Activated CD4-positive, alpha-beta memory T cell treated with anti-CD3 and anti-CD28 coated beads for 36 hours (primary cell): ENCODE measurements at regions not wholly inside any gene's neighbourhood (a gene's known extent, or its start where the extent isn't known, plus 50 kb on each side); places are given as distances from the start of the nearest gene placed in this dataset.
"Not testable (repeated sequence)": the region's sequence is repeated elsewhere in the genome, so short reads cannot be mapped to it uniquely, and the experiment has no call there.

ENCODE experiments used
- CTCF ChIA-PET: fragments of 350-600 bp; sonication (Branson Sonifier 250); formaldehyde crosslinking; loops from one replicate; lab custom pipeline; 2021; ENCODE audit warnings: antibody characterized with exemption, inconsistent platforms; lab: Charles Lee
- POLR2A ChIA-PET: fragments of 350-600 bp; sonication (Branson Sonifier 250); formaldehyde crosslinking; loops from one replicate; lab custom pipeline; 2021; ENCODE audit warnings: antibody characterized with exemption; lab: Charles Lee
- DNase-seq: peaks from one replicate; pipeline ENCODE4 v3.0.0-alpha.2; 2020
- H3K27ac Mint-ChIP-seq: one replicate; pipeline ENCODE4 v1.8.0; 2021; ENCODE audit warnings: mixed read lengths
- H3K27me3 Mint-ChIP-seq: one replicate; pipeline ENCODE4 v1.8.0; 2021; ENCODE audit warnings: mixed read lengths
- H3K36me3 Mint-ChIP-seq: one replicate; pipeline ENCODE4 v1.8.0; 2021; ENCODE audit warnings: mixed read lengths
- H3K4me1 Mint-ChIP-seq: one replicate; pipeline ENCODE4 v1.8.0; 2021; ENCODE audit warnings: low read depth, mixed read lengths
- H3K4me3 Mint-ChIP-seq: one replicate; pipeline ENCODE4 v1.8.0; 2021; ENCODE audit warnings: mild to moderate bottlenecking, mixed read lengths
- H3K9me3 Mint-ChIP-seq: one replicate; pipeline ENCODE4 v1.8.0; 2021; ENCODE audit warnings: mixed read lengths
- intact Hi-C: fragments of 100-400 bp; cut with micrococcal nuclease; formaldehyde crosslinking; loops from one replicate; pipeline ENCODE4 v1.15.1; 2023

- H3K4me1 Mint-ChIP-seq, result no peaks in the 10 kb centered on the region
- H3K27ac Mint-ChIP-seq, result no peak overlapping the region
- H3K4me3 Mint-ChIP-seq, result no peak overlapping the region
- H3K9me3 Mint-ChIP-seq, result no peaks in the 10 kb centered on the region
- ChIA-PET CTCF (no interaction called here), POLR2A (no interaction called here)
- intact Hi-C loops, result no loop called here
- DNase-seq, result no peak
- H3K36me3 Mint-ChIP-seq, result no peaks in the 10 kb centered on the region
- H3K27me3 Mint-ChIP-seq, result no peaks in the 10 kb centered on the region
These were observed 78.6 kb upstream of the MITF start for GRCh38 chr3:69660631-69661030.

- ChIA-PET POLR2A (no interaction called here), CTCF (no interaction called here)
- H3K4me1 Mint-ChIP-seq, result no peaks in the 10 kb centered on the region
- H3K9me3 Mint-ChIP-seq, result no peaks in the 10 kb centered on the region
- no peaks in the 10 kb centered on the region for H3K36me3 Mint-ChIP-seq
- no peak overlapping the region for H3K4me3 Mint-ChIP-seq
- H3K27me3 Mint-ChIP-seq, result no peaks in the 10 kb centered on the region
- H3K27ac Mint-ChIP-seq, result no peak overlapping the region
- intact Hi-C loops, result no loop called here
- DNase-seq, result no peak
These were observed 79.9 kb upstream of the MITF start for GRCh38 chr3:69659180-69659910.

DNA sequence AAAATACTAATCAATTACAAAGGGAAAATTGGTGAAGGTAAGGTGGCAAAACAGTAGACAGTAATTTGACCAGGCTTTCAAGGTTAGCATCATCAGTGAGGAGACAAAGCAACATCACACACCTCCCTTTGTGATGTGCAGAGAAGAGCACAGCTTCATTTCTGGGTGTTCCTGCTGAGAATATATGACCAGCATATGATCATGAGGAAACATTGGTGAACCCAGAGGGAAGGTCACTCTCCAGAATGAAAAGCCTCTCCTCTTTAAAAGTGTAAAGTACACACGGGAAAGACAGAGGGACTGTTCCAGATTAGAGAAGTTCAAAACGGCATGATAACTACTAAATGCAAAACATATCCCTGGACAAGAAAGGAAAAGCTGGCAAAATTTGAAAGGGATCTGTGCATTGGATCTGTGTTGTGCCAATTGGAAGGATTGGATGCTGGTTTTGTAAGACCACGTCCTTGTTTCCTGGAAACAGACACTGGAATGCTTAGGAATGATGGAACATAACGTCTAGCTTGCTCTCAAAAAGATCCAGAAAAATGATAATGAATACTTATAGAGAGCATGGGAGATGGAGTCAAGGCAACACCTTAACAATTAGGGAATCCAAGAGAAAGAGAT is 80.6 kb upstream of the MITF start:
- ChIA-PET POLR2A (no interaction called here), CTCF (no interaction called here)
- H3K36me3 Mint-ChIP-seq, result no peaks in the 10 kb centered on the region
- DNase-seq, result no peak
- H3K4me1 Mint-ChIP-seq, result no peaks in the 10 kb centered on the region
- intact Hi-C loops, result no loop called here
- H3K27me3 Mint-ChIP-seq, result no peaks in the 10 kb centered on the region
- H3K4me3 Mint-ChIP-seq, result no peak overlapping the region
- no peak overlapping the region for H3K27ac Mint-ChIP-seq
- no peaks in the 10 kb centered on the region for H3K9me3 Mint-ChIP-seq

DNA sequence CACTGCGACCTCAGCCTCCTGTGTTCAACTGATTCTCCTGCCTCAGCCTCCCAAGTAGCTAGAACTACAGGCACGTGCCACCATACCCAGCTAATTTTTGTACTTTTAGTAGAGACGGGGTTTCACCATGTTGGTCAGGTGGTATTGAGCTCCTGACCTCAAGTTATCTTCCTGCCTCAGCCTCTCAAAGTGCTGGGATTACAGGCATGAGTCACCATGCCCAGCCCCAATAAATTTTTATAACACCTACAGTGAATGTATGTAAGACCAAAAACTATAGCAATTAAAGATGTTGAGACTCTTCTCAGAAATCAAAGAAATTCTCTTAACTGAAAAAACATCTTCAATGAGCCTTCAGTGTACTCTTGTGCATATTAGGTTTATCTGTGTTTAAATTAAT is 82.2 kb upstream of the MITF start:
- not testable (repeated sequence) for DNase-seq, H3K36me3 Mint-ChIP-seq

GRCh38 chr3:69651765-69652164 is 87.5 kb upstream of the MITF start:
- ChIA-PET CTCF (no interaction called here), POLR2A (no interaction called here)
- no peak overlapping the region for H3K27ac Mint-ChIP-seq
- no peak for DNase-seq
- intact Hi-C loops, result no loop called here
- no peaks in the 10 kb centered on the region for H3K27me3 Mint-ChIP-seq
- no peak overlapping the region for H3K4me3 Mint-ChIP-seq
- no peaks in the 10 kb centered on the region for H3K36me3 Mint-ChIP-seq
- no peaks in the 10 kb centered on the region for H3K9me3 Mint-ChIP-seq
- no peaks in the 10 kb centered on the region for H3K4me1 Mint-ChIP-seq

More for the DNA sequence above, 82.2 kb upstream of the MITF start:
- POLR2A ChIA-PET, H3K4me3 Mint-ChIP-seq, H3K27ac Mint-ChIP-seq, CTCF ChIA-PET, intact Hi-C loops, H3K4me1 Mint-ChIP-seq, H3K27me3 Mint-ChIP-seq, H3K9me3 Mint-ChIP-seq: not testable (repeated sequence)

GRCh38 chr3:69650066-69650419 is 89.2 kb upstream of the MITF start:
- no peak overlapping the region for H3K4me3 Mint-ChIP-seq
- no peaks in the 10 kb centered on the region for H3K9me3 Mint-ChIP-seq
- H3K36me3 Mint-ChIP-seq, result no peaks in the 10 kb centered on the region
- intact Hi-C loops, result no loop called here
- DNase-seq, result no peak
- CTCF ChIA-PET, result no interaction called here
- H3K27me3 Mint-ChIP-seq, result no peaks in the 10 kb centered on the region
- H3K27ac Mint-ChIP-seq, result no peak overlapping the region
- POLR2A ChIA-PET, result no interaction called here
- H3K4me1 Mint-ChIP-seq, result no peaks in the 10 kb centered on the region

DNA sequence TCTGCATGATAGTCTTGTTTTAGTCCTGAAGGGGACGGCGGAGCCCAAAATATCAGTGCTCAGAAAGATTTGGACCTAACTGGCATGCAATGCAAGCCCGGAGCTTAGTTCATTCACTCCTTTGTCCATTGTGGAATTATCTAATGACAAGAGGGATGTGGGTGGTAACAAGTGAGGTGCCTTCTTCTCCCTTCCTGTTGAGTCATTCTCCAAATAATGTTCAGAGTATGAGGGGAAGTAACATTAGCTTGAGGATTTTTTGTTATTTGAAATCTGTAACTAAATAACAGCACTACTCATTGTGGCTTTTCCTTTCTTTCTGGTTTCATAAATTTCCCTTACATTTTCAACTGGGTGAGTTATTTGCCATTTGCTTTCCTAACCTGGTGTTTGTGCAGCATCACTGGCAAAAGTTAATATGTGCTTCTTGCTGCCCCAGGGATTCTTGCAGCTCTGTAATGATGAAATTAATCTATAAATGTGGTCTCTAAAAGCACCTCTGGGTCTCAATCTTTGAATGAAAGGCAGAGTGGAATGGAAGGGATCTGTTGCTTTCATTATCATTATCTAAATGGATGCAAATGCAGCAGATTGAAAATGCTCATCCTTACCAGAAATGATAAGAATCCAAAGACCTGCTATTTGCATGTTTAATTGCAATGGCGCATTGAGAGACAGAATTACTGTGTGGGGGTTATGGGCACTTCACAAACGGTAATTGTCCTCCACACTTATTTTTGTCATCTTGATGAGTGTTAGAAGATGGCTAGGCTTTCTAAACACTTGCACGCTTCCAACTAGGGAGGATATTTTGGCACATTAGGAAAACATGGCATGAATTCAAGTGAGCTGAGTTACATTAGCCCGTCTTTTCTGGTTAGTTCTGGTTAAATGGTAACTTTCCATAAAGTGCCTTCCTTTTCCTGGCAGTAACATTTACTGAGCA is 89.9 kb upstream of the MITF start:
- Mint-ChIP-seq H3K9me3 (no peaks in the 10 kb centered on the region), H3K27ac (no peak overlapping the region), H3K4me3 (no peak overlapping the region), H3K4me1 (no peaks in the 10 kb centered on the region), H3K36me3 (no peaks in the 10 kb centered on the region), H3K27me3 (no peaks in the 10 kb centered on the region)
- CTCF ChIA-PET, result no interaction called here
- intact Hi-C loops, result no loop called here
- POLR2A ChIA-PET, result no interaction called here
- no peak for DNase-seq

GRCh38 chr3:69648126-69648525 is 91.1 kb upstream of the MITF start:
- DNase-seq, result no peak
- intact Hi-C loops, result no loop called here
- H3K27ac Mint-ChIP-seq, result no peak overlapping the region
- H3K27me3 Mint-ChIP-seq, result no peaks in the 10 kb centered on the region
- no peak overlapping the region for H3K4me3 Mint-ChIP-seq
- POLR2A ChIA-PET, result no interaction called here
- no peaks in the 10 kb centered on the region for H3K4me1 Mint-ChIP-seq
- H3K36me3 Mint-ChIP-seq, result no peaks in the 10 kb centered on the region
- H3K9me3 Mint-ChIP-seq, result no peaks in the 10 kb centered on the region
- CTCF ChIA-PET, result no interaction called here

- ChIA-PET CTCF (no interaction called here), POLR2A (no interaction called here)
- DNase-seq, result no peak
- Mint-ChIP-seq H3K4me3 (no peak overlapping the region), H3K4me1 (no peaks in the 10 kb centered on the region), H3K9me3 (no peaks in the 10 kb centered on the region), H3K27ac (no peak overlapping the region), H3K36me3 (no peaks in the 10 kb centered on the region), H3K27me3 (no peaks in the 10 kb centered on the region)
- intact Hi-C loops, result no loop called here
These were observed 91.7 kb upstream of the MITF start for GRCh38 chr3:69647511-69648110.

- intact Hi-C loops, result no loop called here
These were observed 92.2 kb upstream of the MITF start for GRCh38 chr3:69647081-69647480.

GRCh38 chr3:69646287-69647067 is 92.8 kb upstream of the MITF start:
- Mint-ChIP-seq H3K4me3 (no peak overlapping the region), H3K27me3 (no peaks in the 10 kb centered on the region), H3K9me3 (no peaks in the 10 kb centered on the region), H3K27ac (no peak overlapping the region), H3K4me1 (no peaks in the 10 kb centered on the region), H3K36me3 (no peaks in the 10 kb centered on the region)
- intact Hi-C loops, result no loop called here
- DNase-seq, result no peak
- ChIA-PET CTCF (no interaction called here), POLR2A (no interaction called here)

More at GRCh38 chr3:69647081-69647480, 92.2 kb upstream of the MITF start:
- Mint-ChIP-seq H3K9me3 (no peaks in the 10 kb centered on the region), H3K27ac (no peak overlapping the region), H3K4me3 (no peak overlapping the region), H3K27me3 (no peaks in the 10 kb centered on the region), H3K36me3 (no peaks in the 10 kb centered on the region), H3K4me1 (no peaks in the 10 kb centered on the region)
- POLR2A ChIA-PET, result no interaction called here
- CTCF ChIA-PET, result no interaction called here
- DNase-seq, result no peak

DNA sequence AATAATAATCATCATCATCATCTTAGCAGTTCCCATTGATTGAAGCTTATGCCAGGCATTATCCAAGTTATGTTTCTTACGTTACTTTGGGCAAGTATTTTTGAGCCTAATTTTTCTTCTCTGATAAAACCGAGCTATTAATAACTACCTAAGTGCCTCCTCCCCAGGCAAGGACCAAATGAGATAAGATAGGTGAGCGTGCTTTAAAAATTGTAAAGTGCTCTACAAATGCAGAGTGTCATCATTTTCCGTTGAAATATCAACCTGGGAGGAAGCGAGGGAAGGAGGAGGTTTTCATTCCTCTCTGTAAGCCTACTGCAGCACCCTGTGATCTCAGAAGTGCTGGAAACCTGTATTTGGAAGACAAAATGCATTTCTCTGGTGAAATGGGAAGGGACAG is 96.7 kb upstream of the MITF start:
- ChIA-PET CTCF (no interaction called here), POLR2A (no interaction called here)
- no peak overlapping the region for H3K4me3 Mint-ChIP-seq
- H3K4me1 Mint-ChIP-seq, result no peaks in the 10 kb centered on the region
- H3K27me3 Mint-ChIP-seq, result peaks cover 2% of the 10 kb centered on the region
- H3K36me3 Mint-ChIP-seq, result no peaks in the 10 kb centered on the region
- no peak for DNase-seq
- intact Hi-C loops, result no loop called here
- H3K9me3 Mint-ChIP-seq, result no peaks in the 10 kb centered on the region
- no peak overlapping the region for H3K27ac Mint-ChIP-seq
